ENCODE measurements at regions not wholly inside any gene's neighbourhood (a gene's known extent, or its start where the extent isn't known, plus 50 kb on each side); places are given as distances from the start of the nearest gene placed in this dataset.

DNA sequence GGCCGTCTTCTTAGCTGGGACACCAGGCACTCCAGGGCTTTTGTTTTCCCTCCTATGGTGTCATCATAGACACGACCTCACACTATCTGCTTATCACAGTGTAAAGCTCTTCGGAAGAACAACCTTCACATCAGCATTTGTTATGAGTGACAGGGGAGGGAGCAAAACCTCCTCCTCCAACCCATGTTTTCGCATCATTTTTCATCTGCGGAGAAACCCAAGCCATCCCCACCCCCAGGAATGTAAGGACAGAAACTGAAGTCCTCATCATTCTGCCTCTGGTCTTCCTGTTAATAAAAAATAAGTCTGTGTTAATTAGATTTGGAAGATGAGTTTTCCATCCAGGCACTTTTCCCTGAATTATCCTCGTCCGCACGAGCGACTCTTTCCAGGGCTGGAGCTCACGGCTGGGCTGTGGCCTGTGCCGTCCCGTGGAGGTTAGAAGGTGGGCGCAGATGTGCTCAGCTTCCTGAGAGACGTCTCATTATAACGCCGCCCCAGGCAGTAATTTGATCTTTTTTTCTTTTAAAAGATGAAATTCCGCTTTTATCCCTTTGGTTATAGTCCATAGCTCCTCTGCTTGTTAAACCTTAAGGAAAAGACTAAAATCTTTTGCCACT is 101.6 kb upstream of the TMEM18 start:
- no peak for DNase-seq

- DNase-seq: no peak
These were observed 100.3 kb upstream of the TMEM18 start for GRCh38 chr2:777546-777945.

DNA sequence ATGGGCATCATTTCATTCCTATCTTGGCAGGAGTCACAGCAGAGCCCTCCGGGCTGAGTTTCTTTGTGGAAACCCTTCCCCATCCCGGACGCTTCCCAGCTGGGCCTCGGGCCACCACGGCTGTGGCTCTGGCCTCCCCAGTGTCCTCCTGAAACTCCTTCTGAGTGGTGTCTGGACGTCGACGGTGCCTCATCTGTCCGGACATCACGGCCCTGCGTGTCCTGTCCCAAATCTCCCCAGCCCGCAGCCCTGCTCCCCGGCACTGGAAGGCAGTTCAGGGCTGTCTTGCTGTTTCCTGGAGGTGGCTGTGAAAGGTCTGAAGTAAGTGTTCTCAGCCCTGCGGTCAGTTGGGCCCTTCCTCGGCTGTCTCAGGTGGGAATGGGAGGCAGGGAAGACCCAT is 99.8 kb upstream of the TMEM18 start:
- no peak for DNase-seq

- DNase-seq: peak; percentile 39
These were observed 99.3 kb upstream of the TMEM18 start for GRCh38 chr2:776487-776886.

DNA sequence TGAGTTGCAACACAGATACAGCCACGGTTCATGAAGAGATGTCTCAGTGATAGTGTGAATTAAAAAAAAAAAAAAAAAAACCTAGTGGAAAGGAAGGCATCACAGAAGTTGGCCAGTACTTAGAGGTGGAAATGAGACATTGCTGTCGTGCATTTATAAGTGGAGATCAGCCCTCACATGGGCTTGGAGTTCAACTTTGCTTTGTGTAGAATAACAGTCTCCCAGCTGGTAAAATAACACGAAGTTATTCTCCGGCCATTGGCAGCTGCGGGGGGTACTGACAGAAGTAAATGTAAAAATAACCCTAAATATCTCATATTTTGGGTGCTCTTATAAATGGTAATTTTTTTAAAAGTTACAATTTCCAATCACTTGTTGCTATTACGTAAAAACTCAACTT is 98.8 kb upstream of the TMEM18 start:
- DNase-seq: no peak

DNA sequence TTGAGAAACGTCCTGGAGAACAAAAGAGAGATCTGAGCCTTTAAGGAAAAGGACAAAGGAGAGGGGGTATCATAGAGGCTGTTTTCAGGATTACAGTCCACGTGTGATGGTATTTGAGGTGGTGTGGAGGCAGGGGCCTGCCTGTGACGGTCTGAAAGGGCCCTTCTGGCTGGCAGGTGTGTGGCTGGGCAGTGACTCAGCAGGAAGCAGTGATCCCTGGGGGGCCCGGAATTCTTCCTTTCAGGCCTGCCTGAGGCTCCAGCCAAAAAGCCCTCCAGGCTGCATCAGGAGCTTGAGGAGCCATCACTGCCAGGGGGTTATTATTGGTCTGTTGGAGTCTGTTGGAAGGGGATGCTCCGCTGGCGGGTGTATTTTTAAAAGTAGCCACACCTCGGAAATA is 97.2 kb upstream of the TMEM18 start:
- DNase-seq: no peak

DNA sequence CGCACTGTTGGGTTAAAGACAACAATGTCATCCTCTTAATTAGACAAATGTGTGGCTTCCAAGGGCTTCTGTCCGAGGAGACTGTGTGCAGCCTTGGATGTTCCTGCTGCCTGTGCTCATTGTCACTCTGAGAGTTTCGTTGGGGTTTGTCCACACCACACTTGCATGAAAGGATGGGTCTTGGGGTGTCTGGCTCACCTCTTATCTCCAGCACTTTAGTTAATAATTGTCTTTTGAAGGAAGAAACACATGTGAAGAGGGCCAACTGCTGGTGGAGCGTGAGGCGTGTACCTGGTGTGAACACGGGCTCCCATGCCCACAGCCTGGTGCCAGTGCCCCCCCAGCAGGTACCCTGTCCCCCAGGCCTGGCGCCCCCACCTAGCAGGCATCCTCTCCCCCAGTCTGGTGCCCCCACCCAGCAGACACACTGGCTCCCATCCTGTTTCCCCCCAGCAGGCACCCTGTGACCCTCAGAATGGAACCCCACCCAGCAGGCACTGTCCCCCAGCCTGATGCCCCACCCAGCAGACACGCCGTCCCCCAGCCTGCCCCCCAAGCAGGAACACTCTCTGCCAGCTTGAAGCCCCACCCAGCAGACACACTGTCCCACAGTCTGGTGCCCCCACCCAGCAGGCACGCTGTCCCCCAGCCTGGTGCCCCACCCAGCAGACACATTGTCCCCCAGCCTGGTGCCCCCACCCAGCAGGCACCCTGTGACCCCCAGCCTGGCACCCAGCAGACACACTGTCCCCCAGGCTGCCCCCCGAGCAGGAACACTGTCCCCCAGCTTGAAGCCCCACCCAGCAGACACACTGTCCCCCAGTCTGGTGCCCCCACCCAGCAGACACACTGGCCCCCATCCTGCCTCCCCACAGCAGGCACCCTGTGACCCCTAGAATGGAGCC is 96.3 kb upstream of the TMEM18 start:
- DNase-seq: no peak

DNA sequence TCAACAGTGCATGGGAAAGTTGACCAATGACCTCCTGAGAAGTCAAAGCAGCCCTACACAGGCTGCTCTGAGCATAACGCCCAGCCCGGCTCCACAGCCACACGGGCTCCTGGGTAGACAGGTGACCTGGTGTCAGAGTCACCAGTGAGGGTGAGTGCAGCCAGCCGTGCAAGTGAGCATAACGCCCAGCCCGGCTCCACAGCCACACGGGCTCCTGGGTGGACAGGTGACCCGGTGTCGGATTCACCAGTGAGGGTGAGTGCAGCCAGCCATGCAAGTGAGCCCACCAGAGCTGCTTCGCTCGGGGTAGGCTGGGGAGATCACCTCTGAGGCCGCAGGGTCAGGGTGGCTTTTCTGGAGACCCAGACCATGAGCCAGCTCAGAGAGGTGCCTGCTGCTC is 94.3 kb upstream of the TMEM18 start:
- no peak for DNase-seq

GRCh38 chr2:770776-771175 is 93.6 kb upstream of the TMEM18 start:
- no peak for DNase-seq

DNA sequence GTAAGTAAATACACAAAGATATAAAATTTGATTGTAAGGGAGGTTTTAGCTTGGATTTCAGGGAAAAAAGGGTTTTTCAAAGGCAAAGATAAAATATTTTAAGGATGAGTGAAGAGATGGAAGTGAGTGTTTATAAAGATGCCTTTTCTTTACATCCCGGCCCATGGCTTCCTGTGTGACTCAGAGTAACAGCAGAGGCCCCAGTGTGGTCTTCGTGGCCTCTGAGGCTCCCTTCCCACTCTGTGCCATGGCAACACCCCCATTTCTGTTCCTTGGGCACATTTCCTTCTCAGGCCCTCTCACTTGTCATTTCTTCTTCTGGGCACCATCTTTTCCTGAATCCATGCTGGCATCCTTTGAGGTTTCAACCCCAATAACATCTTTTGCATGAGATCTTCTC is 92.6 kb upstream of the TMEM18 start:
- DNase-seq: no peak

DNA sequence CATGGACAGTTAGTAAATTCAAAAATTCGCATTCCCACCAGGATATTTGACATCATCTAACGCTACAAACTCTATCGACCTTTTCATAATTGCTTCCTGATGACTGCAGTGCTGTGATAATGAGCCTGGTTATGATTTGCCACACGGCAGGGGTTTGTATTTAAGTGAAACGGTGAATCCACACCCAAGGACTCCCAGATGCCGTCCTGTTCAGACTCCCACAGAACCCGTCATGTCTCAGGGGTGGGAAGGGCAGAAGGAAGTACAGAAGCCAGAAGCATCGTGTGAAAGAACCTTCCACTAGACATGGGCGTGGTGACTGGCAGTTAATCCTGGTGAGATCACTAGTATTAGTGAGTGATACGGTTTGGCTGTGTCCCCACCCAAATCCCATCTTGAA is 91.2 kb upstream of the TMEM18 start:
- DNase-seq: no peak

DNA sequence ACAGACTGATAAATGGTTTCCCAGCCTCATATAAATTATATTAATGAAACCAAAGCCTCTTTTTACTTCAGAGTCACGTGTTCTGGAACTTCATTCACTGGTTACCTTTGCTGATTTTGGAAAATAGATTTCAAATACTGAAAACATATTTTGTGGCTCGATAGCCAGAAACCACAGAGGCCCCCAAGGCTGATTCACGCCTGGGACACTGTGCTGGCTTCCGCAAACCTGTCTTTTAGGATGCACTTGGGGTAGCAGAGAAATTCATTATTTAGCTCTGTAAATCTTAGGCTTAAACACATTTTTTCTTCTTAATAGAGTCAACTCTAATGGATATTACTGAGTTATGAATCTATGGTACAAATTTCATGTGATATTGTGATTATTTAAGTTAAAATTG is 90.7 kb upstream of the TMEM18 start:
- no peak for DNase-seq

DNA sequence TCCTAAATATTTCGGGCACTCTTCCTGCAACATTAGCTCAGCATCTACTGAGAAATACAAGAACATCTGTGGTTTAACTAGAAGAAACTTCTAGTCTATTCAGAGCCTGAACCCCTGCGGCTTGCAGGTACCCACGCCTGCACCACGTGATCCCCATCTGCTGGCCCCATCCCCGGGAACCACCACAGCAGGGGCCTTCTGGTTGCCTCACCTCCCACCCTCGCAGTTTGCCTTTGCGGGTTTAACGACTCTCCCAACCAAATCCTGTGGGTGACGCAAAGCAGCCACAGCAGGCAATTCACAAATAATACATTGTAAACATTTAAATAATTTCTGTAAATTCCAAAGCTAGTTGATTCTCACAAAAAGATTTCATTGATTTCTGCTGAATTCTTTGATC is 90.2 kb upstream of the TMEM18 start:
- DNase-seq: no peak

- DNase-seq: no peak
These were observed 89.0 kb upstream of the TMEM18 start for GRCh38 chr2:766255-766654.

DNA sequence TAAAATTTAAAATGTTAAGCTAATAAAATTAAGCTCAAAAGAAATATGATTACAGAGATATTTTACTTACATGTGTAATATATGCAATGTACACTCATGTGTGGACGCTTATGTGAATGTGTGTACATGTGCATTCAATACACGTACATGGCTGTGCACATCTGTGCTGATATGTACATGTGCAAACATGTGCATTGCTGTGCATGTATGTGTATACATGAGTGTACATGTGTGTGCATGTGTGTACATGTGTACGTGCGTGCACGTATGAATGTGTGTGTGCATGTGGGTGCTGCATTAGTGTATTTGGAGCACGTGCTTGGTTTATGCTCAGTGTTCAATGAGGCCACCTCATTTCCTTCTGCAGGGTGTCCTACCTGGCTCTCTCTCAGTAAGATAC is 88.2 kb upstream of the TMEM18 start:
- no peak for DNase-seq

DNA sequence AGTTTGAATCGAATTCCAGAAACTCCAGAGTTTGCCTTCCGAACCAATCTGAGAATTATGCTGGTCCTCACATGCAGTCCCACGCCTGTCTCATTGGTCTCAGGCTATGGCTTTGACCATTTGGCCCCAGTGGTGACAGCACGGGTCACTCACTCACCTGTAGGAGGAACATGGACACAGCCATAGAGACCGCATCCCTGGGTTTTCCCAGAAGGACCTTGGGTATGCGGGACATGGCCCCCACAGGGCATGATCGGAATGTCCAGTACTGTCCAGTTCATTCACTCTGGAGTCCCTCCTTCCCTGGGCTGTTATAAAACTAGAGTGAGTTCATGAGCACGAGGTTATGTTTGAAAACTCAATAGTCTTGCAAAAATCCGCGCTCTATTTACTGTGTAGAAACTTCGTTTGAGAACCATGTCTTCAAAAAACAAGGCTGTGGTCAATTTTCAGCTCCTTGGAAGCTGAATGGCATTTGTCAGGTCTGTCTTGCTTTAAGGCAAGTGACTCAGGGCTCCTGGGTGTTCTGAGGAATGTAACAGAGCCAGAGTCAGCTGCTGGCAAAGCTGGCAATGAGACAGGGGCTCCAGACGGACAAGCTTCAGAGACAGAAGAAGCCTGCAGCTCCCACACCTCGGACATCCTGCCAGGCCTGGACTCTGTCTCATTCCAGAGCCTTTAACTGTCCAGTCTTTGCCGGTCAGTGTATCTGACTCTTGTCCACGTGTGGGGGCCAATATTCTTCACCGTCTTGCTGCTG is 86.7 kb upstream of the TMEM18 start:
- no peak for DNase-seq

- no peak for DNase-seq
These were observed 85.4 kb upstream of the TMEM18 start for GRCh38 chr2:762646-763045.

DNA sequence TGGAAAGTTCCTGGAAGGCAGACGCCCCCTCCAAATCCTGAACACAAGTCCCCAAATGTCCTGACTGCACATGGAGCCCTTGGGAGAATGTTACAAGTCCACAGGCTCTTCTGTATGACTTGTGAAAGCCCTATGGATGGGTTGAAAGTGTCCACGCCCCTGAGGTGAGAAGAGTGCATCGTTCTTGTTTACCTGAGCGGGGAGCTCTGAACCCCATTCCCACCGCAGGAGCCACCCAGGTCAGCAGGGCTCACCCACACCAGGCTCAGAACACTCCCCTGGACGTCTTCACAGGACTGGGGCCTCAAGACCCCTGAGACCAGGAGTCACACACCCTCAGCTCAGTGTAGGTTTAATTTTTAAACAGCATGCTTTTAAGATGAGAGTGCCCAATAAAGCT is 84.2 kb upstream of the TMEM18 start:
- no peak for DNase-seq

DNA sequence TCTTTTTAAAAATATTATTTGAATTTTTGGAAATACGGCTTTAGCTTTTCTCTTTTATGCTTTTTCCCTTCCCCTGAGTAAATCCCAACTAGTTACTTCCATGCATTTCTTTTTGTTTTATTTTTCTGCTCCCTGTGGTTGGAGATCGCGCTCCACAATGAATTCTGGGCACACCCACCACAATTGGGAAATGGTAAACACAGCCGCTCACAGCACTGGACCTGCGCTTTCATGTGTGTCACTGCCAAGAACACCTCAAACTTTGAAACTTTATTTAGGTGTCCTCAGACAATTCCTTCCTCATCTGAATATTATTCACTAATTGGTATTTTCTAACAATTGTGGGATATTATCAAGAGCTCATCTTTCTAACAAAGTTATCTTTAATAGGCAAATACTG is 82.8 kb upstream of the TMEM18 start:
- no peak for DNase-seq

DNA sequence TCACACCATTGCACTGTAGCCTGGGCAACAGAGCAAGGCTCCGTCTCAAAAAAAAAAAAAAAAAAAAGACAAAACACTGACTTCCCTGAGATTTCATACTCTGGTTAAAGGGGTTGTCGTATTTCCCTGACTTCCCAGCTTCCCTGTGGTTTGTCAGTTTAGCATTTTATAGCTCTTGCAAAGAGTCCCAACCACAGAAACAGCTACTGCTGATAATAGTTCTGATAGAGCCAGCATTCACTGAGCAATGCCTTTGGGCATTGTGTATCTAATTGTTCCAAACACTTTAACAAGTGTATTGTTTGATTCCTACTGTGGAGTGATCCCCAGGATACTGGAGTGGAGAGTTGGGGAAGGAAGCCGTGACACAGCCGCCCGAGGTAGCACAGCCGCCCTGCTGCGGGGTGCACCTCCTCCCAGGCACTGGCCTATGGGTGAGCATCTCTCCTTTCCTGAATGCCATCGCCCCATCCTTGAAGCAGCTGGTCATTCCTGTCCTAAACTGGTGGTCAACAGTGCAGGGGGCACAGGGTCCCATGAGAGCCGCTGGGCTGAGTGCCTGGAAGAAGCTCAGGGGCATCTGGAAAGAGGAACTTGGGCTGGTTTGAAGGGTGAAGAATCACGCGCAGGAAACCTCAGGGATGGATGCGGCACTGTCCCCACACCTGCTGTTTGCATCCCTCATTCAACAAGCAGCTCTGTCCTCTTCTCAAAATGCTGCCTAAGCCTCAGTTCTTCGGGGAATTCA is 81.0 kb upstream of the TMEM18 start:
- no peak for DNase-seq

- DNase-seq: no peak
These were observed 75.9 kb upstream of the TMEM18 start for GRCh38 chr2:753123-753522.

- DNase-seq: no peak
These were observed 74.3 kb upstream of the TMEM18 start for GRCh38 chr2:751474-751873.

DNA sequence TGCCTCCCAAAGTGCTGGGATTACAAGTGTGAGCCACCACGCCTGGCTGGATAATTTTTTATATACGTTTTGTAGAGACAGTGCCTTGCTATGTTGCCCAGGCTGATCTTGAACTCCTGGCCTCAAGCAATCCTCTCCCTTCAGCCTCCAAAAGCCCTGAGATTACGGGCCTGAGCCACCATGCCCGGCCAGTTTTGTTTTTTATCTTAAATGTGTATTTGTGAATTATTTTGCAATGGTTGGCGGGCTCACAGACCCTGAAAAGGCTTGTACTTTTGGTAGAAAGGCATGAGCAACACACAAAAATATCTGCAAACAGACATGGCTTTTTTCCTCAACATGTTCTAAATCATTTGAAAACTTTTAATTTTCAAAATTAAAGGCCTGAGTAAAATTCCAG is 73.4 kb upstream of the TMEM18 start:
- DNase-seq: no peak
